Hepatocyte (in vitro differentiated cells): ENCODE measurements at regions not wholly inside any gene's neighbourhood (a gene's known extent, or its start where the extent isn't known, plus 50 kb on each side); places are given as distances from the start of the nearest gene placed in this dataset.

Source experiments
- EZH2 ChIP-seq: fragments of 200-600 bp; sonication (generic); IDR thresholded peaks from 2 replicates; pipeline ENCODE4 v1.6.1; 2016; ENCODE audit warnings: antibody characterized with exemption, mild to moderate bottlenecking, borderline replicate concordance
- EZH2phosphoT487 ChIP-seq: fragments of 200-600 bp; sonication (generic); IDR thresholded peaks from one replicate; pipeline ENCODE4 v1.6.1; 2018; ENCODE audit warnings: antibody characterized with exemption, mild to moderate bottlenecking, low read depth, moderate library complexity; ENCODE audit not compliant: unreplicated experiment, severe bottlenecking
- TF ChIP-seq, protein P1 (sequence below): fragments of 200-600 bp; sonication (generic); IDR thresholded peaks from 2 replicates; pipeline ENCODE4 v1.5.1; 2016; ENCODE audit warnings: antibody characterized with exemption, mild to moderate bottlenecking; ENCODE audit not compliant: poor library complexity

DNA sequence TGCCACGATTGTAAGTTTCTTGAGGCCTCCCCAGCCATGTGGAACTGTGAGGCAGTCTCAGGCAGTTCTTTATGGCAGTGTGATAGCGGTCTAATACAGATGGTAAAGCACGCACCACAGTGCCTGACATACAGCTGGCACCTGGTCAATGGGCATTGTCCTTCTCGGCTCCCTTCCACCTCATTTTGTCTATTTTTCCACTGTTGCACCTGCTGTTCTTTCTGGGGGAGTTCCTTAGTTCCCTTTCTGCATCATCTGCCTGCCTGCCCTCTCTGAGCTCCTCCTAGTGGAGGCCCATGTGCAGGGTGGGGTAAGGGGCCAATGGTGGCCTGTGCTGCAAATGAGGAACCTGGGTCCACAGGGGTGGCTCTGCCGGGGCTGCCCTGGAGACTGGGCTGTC lies 157.6 kb downstream of the LPIN1 start:
- TF ChIP-seq, protein P1, sequence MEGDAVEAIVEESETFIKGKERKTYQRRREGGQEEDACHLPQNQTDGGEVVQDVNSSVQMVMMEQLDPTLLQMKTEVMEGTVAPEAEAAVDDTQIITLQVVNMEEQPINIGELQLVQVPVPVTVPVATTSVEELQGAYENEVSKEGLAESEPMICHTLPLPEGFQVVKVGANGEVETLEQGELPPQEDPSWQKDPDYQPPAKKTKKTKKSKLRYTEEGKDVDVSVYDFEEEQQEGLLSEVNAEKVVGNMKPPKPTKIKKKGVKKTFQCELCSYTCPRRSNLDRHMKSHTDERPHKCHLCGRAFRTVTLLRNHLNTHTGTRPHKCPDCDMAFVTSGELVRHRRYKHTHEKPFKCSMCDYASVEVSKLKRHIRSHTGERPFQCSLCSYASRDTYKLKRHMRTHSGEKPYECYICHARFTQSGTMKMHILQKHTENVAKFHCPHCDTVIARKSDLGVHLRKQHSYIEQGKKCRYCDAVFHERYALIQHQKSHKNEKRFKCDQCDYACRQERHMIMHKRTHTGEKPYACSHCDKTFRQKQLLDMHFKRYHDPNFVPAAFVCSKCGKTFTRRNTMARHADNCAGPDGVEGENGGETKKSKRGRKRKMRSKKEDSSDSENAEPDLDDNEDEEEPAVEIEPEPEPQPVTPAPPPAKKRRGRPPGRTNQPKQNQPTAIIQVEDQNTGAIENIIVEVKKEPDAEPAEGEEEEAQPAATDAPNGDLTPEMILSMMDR: no peak
- TF ChIP-seq EZH2 (no peak), EZH2phosphoT487 (no peak)
